ENCODE measurements at regions not wholly inside any gene's neighbourhood (a gene's known extent, or its start where the extent isn't known, plus 50 kb on each side); places are given as distances from the start of the nearest gene placed in this dataset.

- no TSS peak for BruUV-seq (replicated peaks)
- H3K4me3 ChIP-seq (replicated peaks in 1 of 3; ENCODE audit: insufficient read depth in 1 of 3, low read depth in 2 of 3, low read length in 3 of 3): no peak overlapping the region
- H3K27me3 ChIP-seq (ENCODE audit: control insufficient read depth in 1 of 2, insufficient read depth in 2 of 2, low read length in 2 of 2): no peaks in the 10 kb centered on the region
- H3K9ac ChIP-seq (ENCODE audit: insufficient read depth, low read depth, low read length): no peak overlapping the region
- in situ Hi-C loops (cut with HindIII; ENCODE audit: extremely low pct_ligation_motif_present, low pct_unique_long_range_greater_than_20kb) (no loop called here), intact Hi-C loops (cut with micrococcal nuclease; ENCODE audit: unreplicated experiment) (no loop called here)
- no peak overlapping the region for H3K4me2 ChIP-seq (ENCODE audit: low read depth, low read length)
- ATAC-seq (no peak), FAIRE-seq (no peak), DNase-seq (ENCODE audit: low spot score) (no peak)
- H3K36me3 ChIP-seq (replicated peaks in 1 of 2; ENCODE audit: control insufficient read depth in 1 of 2, insufficient read depth in 2 of 2, low read length in 2 of 2): no peaks in the 10 kb centered on the region
- TF ChIP-seq, protein P1, sequence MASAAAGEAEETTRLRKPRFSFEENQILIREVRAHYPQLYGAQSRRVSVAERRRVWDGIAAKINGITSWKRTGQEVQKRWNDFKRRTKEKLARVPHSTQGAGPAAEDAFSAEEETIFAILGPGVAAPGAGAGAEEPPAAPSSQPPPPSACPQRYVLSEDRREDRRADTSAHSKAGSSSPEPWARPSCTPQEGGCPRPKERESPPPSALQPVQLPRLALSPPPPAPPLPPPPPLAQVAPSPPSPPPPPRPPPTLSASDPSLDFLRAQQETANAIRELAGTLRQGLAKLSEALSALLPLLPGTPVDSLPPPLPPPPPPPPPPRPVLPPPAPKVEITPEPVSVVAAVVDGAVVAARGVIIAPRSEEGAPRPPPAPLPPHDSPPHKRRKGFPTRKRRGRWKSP (CRISPR knock-in tag; IDR thresholded peaks at IDR 0.05): no peak
- TF ChIP-seq ADNP (CRISPR knock-in tag; IDR thresholded peaks at IDR 0.05): no peak
- TF ChIP-seq PAX8 (CRISPR knock-in tag; IDR thresholded peaks at IDR 0.05; ENCODE audit: borderline replicate concordance): no peak
- H3K9me3 ChIP-seq (ENCODE audit: low read length): no peaks in the 10 kb centered on the region
- ChIA-PET POLR2A (no interaction called here), CTCF (ENCODE audit: low intra/inter-chr PET ratio, low total read pairs) (no interaction called here)
- no peak overlapping the region for H2AFZ ChIP-seq (ENCODE audit: low read length)
- peaks cover 11% of the 10 kb centered on the region; the same call in 1 of the 2 replicates for H3K4me1 ChIP-seq (ENCODE audit: insufficient read depth, low read length)
- WGBS (ENCODE audit: low lambda C conversion rate): 68% methylated on average over 3 of the region's 3 CpGs
- H4K20me1 ChIP-seq (ENCODE audit: insufficient read depth, low read length): no peaks in the 10 kb centered on the region
- no peak overlapping the region for H3K27ac ChIP-seq (ENCODE audit: extremely low read length, insufficient read depth, low read length)
- H3K79me2 ChIP-seq (ENCODE audit: insufficient read depth, low read length): no peaks in the 10 kb centered on the region
These were observed 291.6 kb downstream of the BUD13 start for GRCh38 chr11:116481126-116481675.

DNA sequence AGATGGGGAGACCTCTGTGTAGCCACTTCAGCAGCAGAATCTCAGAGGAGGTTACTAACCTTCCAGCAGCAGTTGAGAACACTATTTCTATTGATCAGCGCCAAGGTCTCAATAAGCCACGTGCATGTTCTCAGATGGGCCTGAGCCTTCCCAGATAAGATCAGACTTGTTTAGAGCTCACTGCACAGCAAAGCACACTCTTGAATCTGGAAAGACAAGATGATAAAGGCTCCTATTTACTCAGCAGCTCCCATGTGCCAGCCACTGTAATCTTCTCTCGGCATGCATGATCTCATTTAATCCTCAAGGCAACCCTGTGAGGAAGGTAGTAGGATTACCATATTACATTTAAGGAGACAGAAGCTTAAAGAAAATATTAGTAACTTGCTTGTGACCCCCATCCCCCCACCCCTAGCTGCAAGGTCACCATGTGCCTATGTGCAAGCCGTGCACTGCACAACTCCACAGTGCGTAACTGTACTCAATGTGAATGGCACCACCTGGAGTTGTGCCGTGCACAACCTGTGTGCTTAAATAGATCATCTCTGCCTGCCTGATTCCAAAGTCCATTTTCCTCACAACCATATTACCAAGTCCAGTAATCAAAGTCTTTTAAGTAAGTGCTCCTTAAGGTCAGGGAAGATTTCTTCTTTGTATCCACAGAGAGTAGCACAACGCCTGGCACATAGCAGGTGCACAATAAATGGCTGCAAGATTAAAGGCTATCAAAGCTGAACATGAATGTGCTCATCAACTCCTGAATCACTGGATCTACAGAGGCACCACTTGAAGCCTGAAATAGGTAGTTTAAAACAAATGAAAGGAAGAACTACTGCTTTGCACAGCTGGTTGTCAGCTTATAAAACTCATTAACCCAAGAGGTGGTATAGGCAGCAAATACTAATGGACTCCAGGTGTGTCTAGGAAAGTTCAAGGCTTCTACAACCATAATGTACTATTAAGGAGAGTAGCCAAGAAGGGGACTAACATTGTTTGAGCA is 293.8 kb downstream of the BUD13 start:
- no peak for DNase-seq (ENCODE audit: low spot score)
- TF ChIP-seq DBP (CRISPR knock-in tag; IDR thresholded peaks at IDR 0.05; ENCODE audit: not compliant biosample characterization) (no peak), KLF15 (CRISPR knock-in tag; IDR thresholded peaks at IDR 0.05; ENCODE audit: borderline replicate concordance) (no peak), MAFK (conservative IDR thresholded peaks at IDR 0.05 in 1 of 2, IDR thresholded peaks at IDR 0.05 in 1 of 2; ENCODE audit: low read length in 2 of 2) (no peak), ZIK1 (CRISPR knock-in tag; IDR thresholded peaks at IDR 0.05; ENCODE audit: borderline replicate concordance, low read depth) (no peak)
- H4K20me1 ChIP-seq (ENCODE audit: insufficient read depth, low read length): no peaks in the 10 kb centered on the region
- 70% methylated on average over 7 of the region's 7 CpGs for WGBS (ENCODE audit: low lambda C conversion rate)
- CTCF ChIA-PET (ENCODE audit: low intra/inter-chr PET ratio, low total read pairs): no interaction called here
- H3K79me2 ChIP-seq (ENCODE audit: insufficient read depth, low read length): no peaks in the 10 kb centered on the region
- no peak overlapping the region for H2AFZ ChIP-seq (ENCODE audit: low read length)
- no peak for FAIRE-seq
- no peaks in the 10 kb centered on the region for H3K9me3 ChIP-seq (ENCODE audit: low read length)
- POLR2A ChIA-PET: no interaction called here
- in situ Hi-C loops (cut with HindIII; ENCODE audit: extremely low pct_ligation_motif_present, low pct_unique_long_range_greater_than_20kb): no loop called here
- H3K9ac ChIP-seq (ENCODE audit: insufficient read depth, low read depth, low read length): no peak overlapping the region
- H3K4me2 ChIP-seq (ENCODE audit: low read depth, low read length): no peak overlapping the region
- H3K27ac ChIP-seq (ENCODE audit: extremely low read length, insufficient read depth, low read length): no peak overlapping the region
- intact Hi-C loops (cut with micrococcal nuclease; ENCODE audit: unreplicated experiment): no loop called here
- no peaks in the 10 kb centered on the region for H3K4me1 ChIP-seq (ENCODE audit: insufficient read depth, low read length)
- no peaks in the 10 kb centered on the region for H3K36me3 ChIP-seq (replicated peaks in 1 of 2; ENCODE audit: control insufficient read depth in 1 of 2, insufficient read depth in 2 of 2, low read length in 2 of 2)
- no TSS peak for BruUV-seq (replicated peaks)
- no peak overlapping the region for H3K4me3 ChIP-seq (replicated peaks in 1 of 3; ENCODE audit: insufficient read depth in 1 of 3, low read depth in 2 of 3, low read length in 3 of 3)
- no peaks in the 10 kb centered on the region for H3K27me3 ChIP-seq (ENCODE audit: control insufficient read depth in 1 of 2, insufficient read depth in 2 of 2, low read length in 2 of 2)
- no peak for ATAC-seq

Measured in HepG2 (cell line).